HEK293T (cell line): ENCODE measurements at regions not wholly inside any gene's neighbourhood (a gene's known extent, or its start where the extent isn't known, plus 50 kb on each side); places are given as distances from the start of the nearest gene placed in this dataset.

ENCODE experiments used
- ELF4 ChIP-seq: fragments of 450-650 bp; IDR thresholded peaks from 2 replicates; pipeline ENCODE4 v1.6.1; 2017; ENCODE audit warnings: antibody characterized with exemption
- FOXK2 ChIP-seq: fragments of 450-650 bp; IDR thresholded peaks from 2 replicates; pipeline ENCODE4 v1.6.1; 2016; ENCODE audit warnings: mild to moderate bottlenecking
- FOXM1 ChIP-seq: fragments of 450-650 bp; IDR thresholded peaks from 2 replicates; pipeline ENCODE4 v1.6.1; 2017; ENCODE audit warnings: mild to moderate bottlenecking, borderline replicate concordance
- LEF1 ChIP-seq: fragments of 450-650 bp; IDR thresholded peaks from 2 replicates; pipeline ENCODE4 v1.6.1; 2017; ENCODE audit warnings: mild to moderate bottlenecking, borderline replicate concordance
- NFRKB ChIP-seq: fragments of 450-650 bp; IDR thresholded peaks from 2 replicates; pipeline ENCODE4 v1.6.1; 2016; ENCODE audit warnings: mild to moderate bottlenecking, moderate library complexity
- PKNOX1 ChIP-seq: fragments of 450-650 bp; IDR thresholded peaks from 2 replicates; pipeline ENCODE4 v1.6.1; 2016
- SP1 ChIP-seq: fragments of 450-650 bp; IDR thresholded peaks from 2 replicates; pipeline ENCODE4 v1.6.1; 2017
- SUZ12 ChIP-seq: fragments of 450-650 bp; IDR thresholded peaks from 2 replicates; pipeline ENCODE4 v1.6.1; 2016; ENCODE audit warnings: mild to moderate bottlenecking
- TARDBP ChIP-seq: fragments of 450-650 bp; IDR thresholded peaks from 2 replicates; pipeline ENCODE4 v1.6.1; 2016
- ZNF384 ChIP-seq: fragments of 450-650 bp; IDR thresholded peaks from 2 replicates; pipeline ENCODE4 v1.6.1; 2016

- TF ChIP-seq ELF4 (no peak), FOXM1 (no peak), ZNF384 (no peak), LEF1 (no peak), SP1 (no peak), NFRKB (no peak), FOXK2 (no peak), PKNOX1 (no peak), TARDBP (no peak), SUZ12 (no peak)
Observed at GRCh38 chr10:10644008-10644646, 373.5 kb upstream of the CELF2 start.
